GM12878 (cell line): ENCODE measurements at regions not wholly inside any gene's neighbourhood (a gene's known extent, or its start where the extent isn't known, plus 50 kb on each side); places are given as distances from the start of the nearest gene placed in this dataset.

ENCODE experiments used
- ASH2L ChIP-seq: fragments of 300-600, 200-600 bp; sonication (generic); IDR thresholded peaks from 2 replicates; pipeline ENCODE4 v1.6.1; 2017; ENCODE audit warnings: low read depth, mild to moderate bottlenecking, borderline replicate concordance
- CHD1 ChIP-seq: IDR thresholded peaks from 2 replicates; pipeline ENCODE4 v1.6.1; 2012; ENCODE audit warnings: low read depth, low read length, improper control_type of control experiment
- EP300 ChIP-seq, 2 experiments: fragments of 150-350 bp in 1 of 2; IDR thresholded peaks; 2 replicates each; pipeline ENCODE4 v1.6.1; 2011 to 2012; ENCODE audit warnings: low read depth in 2 of 2, low read length in 2 of 2, borderline replicate concordance in 1 of 2, improper control_type of control experiment in 1 of 2, inconsistent platforms in 1 of 2; ENCODE audit not compliant: control insufficient read depth in 1 of 2
- ESRRA ChIP-seq: IDR thresholded peaks from 2 replicates; pipeline ENCODE4 v1.6.1; 2012; ENCODE audit warnings: mild to moderate bottlenecking, low read length, improper control_type of control experiment
- IRF4 ChIP-seq: IDR thresholded peaks from 2 replicates; pipeline ENCODE4 v1.6.1; 2011; ENCODE audit warnings: low read depth, low read length
- MEF2A ChIP-seq: IDR thresholded peaks from 2 replicates; pipeline ENCODE4 v1.6.1; 2011; ENCODE audit warnings: low read depth, mild to moderate bottlenecking, low read length, moderate library complexity; ENCODE audit not compliant: insufficient read depth
- MEF2B ChIP-seq: fragments of 450-650 bp; IDR thresholded peaks from 2 replicates; pipeline ENCODE4 v1.6.1; 2018; ENCODE audit warnings: mild to moderate bottlenecking, moderate library complexity; ENCODE audit not compliant: partially characterized antibody, poor library complexity, severe bottlenecking
- NFYB ChIP-seq: IDR thresholded peaks from 2 replicates; pipeline ENCODE4 v1.6.1; 2011; ENCODE audit warnings: low read depth, mild to moderate bottlenecking, low read length, improper control_type of control experiment, moderate library complexity; ENCODE audit not compliant: insufficient read depth
- PKNOX1 ChIP-seq: fragments of 450-650 bp; IDR thresholded peaks from 2 replicates; pipeline ENCODE4 v1.6.1; 2016; ENCODE audit warnings: mild to moderate bottlenecking
- PML ChIP-seq: IDR thresholded peaks from 2 replicates; pipeline ENCODE4 v1.6.1; 2012; ENCODE audit warnings: low read length, inconsistent platforms
- POLR2A ChIP-seq: IDR thresholded peaks from 2 replicates; pipeline ENCODE4 v1.6.1; 2011; ENCODE audit warnings: low read depth, mild to moderate bottlenecking, low read length
- PRDM15 ChIP-seq: fragments of 450-650 bp; formaldehyde crosslinking; IDR thresholded peaks from 2 replicates; pipeline ENCODE4 v1.4.0; 2020; ENCODE audit warnings: mild to moderate bottlenecking, moderate library complexity
- RAD21 ChIP-seq: IDR thresholded peaks from 2 replicates; pipeline ENCODE4 v1.6.1; 2011; ENCODE audit warnings: mild to moderate bottlenecking, low read depth, low read length, moderate library complexity; ENCODE audit not compliant: insufficient read depth
- RFX5 ChIP-seq: IDR thresholded peaks from 2 replicates; pipeline ENCODE4 v1.6.1; 2011; ENCODE audit warnings: low read depth, low read length, improper control_type of control experiment
- SIN3A ChIP-seq: IDR thresholded peaks from 2 replicates; pipeline ENCODE4 v1.6.1; 2012; ENCODE audit warnings: low read depth, low read length, improper control_type of control experiment
- SPI1 ChIP-seq: IDR thresholded peaks from 2 replicates; pipeline ENCODE4 v1.6.1; 2011; ENCODE audit warnings: low read depth, mild to moderate bottlenecking, low read length, moderate library complexity, borderline replicate concordance; ENCODE audit not compliant: insufficient read depth
- ZBTB40 ChIP-seq: fragments of 450-650 bp; IDR thresholded peaks from 2 replicates; pipeline ENCODE4 v1.6.1; 2016; ENCODE audit warnings: mild to moderate bottlenecking, moderate library complexity, borderline replicate concordance
- ZNF217 ChIP-seq: fragments of 450-650 bp; IDR thresholded peaks from 2 replicates; pipeline ENCODE4 v1.6.1; 2017; ENCODE audit warnings: antibody characterized with exemption, mild to moderate bottlenecking
- ZNF622 ChIP-seq: fragments of 450-650 bp; IDR thresholded peaks from 2 replicates; pipeline ENCODE4 v1.6.1; 2017; ENCODE audit warnings: mild to moderate bottlenecking, inconsistent platforms

GRCh38 chr14:65332141-65332871, 80.2 kb upstream of the FUT8 start (continued):
- no peak for TF ChIP-seq PRDM15
- TF ChIP-seq MEF2A = no peak
- no peak for TF ChIP-seq MEF2B
- TF ChIP-seq ASH2L = no peak
- TF ChIP-seq RAD21 = no peak
- no peak for TF ChIP-seq RFX5
- no peak for TF ChIP-seq CHD1
- no peak for TF ChIP-seq POLR2A
- no peak for TF ChIP-seq ZNF622
- no peak for TF ChIP-seq SIN3A
- TF ChIP-seq SPI1 = peak; percentile 93
- TF ChIP-seq NFYB = no peak
- no peak for TF ChIP-seq ESRRA
- TF ChIP-seq IRF4 = peak; percentile 66; the same call in 1 of the 2 replicates
- TF ChIP-seq PKNOX1 = no peak
- TF ChIP-seq ZBTB40 = no peak
- no peak for TF ChIP-seq PML
- peak in 1 of 2 experiments; percentile 71; a peak in 1 of 4 replicates for TF ChIP-seq EP300 (IDR thresholded peaks at IDR 0.05; ENCODE audit: borderline replicate concordance in 1 of 2, control insufficient read depth in 1 of 2, low read depth in 2 of 2, low read length in 2 of 2)
- no peak for TF ChIP-seq ZNF217
